ENCODE measurements at regions not wholly inside any gene's neighbourhood (a gene's known extent, or its start where the extent isn't known, plus 50 kb on each side); places are given as distances from the start of the nearest gene placed in this dataset.

DNA sequence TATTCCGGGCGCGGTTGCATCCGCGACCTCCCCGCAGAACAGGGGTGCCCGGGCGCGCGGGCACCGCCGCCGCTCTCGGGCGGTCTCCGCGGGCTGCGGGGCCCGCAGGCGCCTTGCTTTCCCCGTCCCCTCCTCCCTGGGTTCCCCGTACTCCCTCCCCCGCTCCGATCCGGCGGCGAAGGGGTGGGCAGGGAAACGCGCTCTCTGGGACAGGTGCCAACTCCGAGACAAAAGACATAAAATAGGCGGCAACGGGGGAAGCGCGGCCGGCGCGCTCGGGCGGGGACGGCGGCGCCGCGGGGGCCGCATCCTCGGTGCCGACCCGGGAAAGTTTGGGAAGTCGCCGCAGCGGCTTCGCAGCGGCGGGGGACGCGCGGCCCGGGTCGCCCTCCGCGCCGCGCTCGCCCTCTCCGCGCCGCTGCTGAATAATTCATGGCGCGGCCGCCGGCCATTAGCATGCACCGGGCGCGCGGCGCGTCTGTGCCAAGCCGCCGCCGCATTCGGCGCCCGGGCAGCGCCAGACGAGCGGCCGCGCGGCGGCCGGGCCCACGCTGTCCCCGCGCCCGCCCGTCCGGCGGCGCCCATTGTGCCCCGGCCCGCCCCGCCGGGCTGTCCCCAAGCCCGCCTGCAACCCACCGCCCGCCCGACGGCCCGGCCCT is 78.7 kb upstream of the PPARA start:
- H2AFZ ChIP-seq (ENCODE audit: low read depth, low read length) = no peak overlapping the region
- H3K4me2 ChIP-seq (ENCODE audit: low read length, poor library complexity, severe bottlenecking) = peak overlapping the region; percentile 66
- H3K4me1 ChIP-seq (ENCODE audit: control insufficient read depth, insufficient read depth, low read depth, low read length) = peaks cover 30% of the 10 kb centered on the region
- peak overlapping the region; percentile 32 for H4K91ac ChIP-seq (ENCODE audit: low read length)
- H3K4ac ChIP-seq (ENCODE audit: low read depth in 1 of 2, low read length in 2 of 2) = peak overlapping the region; percentile 43 to 44
- 3% methylated on average over 74 of the region's 109 CpGs for WGBS
- no peak overlapping the region for H3K14ac ChIP-seq (ENCODE audit: low read length in 2 of 2)
- H3K36me3 ChIP-seq (ENCODE audit: control insufficient read depth in 1 of 2, insufficient read depth in 2 of 2, low read depth in 1 of 2, low read length in 2 of 2) = peaks cover 25 to 39% of the 10 kb centered on the region in 2 experiments
- peak overlapping the region; percentile 80 for H2BK120ac ChIP-seq (ENCODE audit: low read depth, low read length)
- H2BK5ac ChIP-seq (ENCODE audit: low read depth, low read length, poor library complexity, severe bottlenecking) = peak overlapping the region; percentile 95
- H3K79me1 ChIP-seq (replicated peaks; ENCODE audit: low read length, poor library complexity, severe bottlenecking) = peaks cover 5% of the 10 kb centered on the region
- no peak overlapping the region for H2BK12ac ChIP-seq (ENCODE audit: low read length in 2 of 2)
- H3K23ac ChIP-seq (ENCODE audit: low read length in 2 of 2) = no peak overlapping the region
- no peak overlapping the region for H2AK5ac ChIP-seq (ENCODE audit: low read length, severe bottlenecking)
- peak overlapping the region; percentile 73 for H3K27ac ChIP-seq (ENCODE audit: low read length, poor library complexity, severe bottlenecking)
- H4K8ac ChIP-seq (ENCODE audit: low read length) = peak overlapping the region; percentile 65
- H3K9ac ChIP-seq (ENCODE audit: low read length) = peak overlapping the region; percentile 97
- H2BK15ac ChIP-seq (ENCODE audit: low read depth, poor library complexity, severe bottlenecking) = no peak overlapping the region
- DNase-seq = peak; percentile 78
- H3K18ac ChIP-seq (ENCODE audit: low read depth in 1 of 2, low read length in 2 of 2) = peak overlapping the region in 1 of 2 experiments; percentile 44
- peak overlapping the region; percentile 92 to 97 for H3K4me3 ChIP-seq (ENCODE audit: insufficient read depth in 1 of 2, low read depth in 1 of 2, low read length in 2 of 2)
- H3K9me3 ChIP-seq (ENCODE audit: control insufficient read depth, low read length) = no peaks in the 10 kb centered on the region
- H3K27me3 ChIP-seq (ENCODE audit: control insufficient read depth in 1 of 2, insufficient read depth in 1 of 2, low read length in 2 of 2) = no peaks in the 10 kb centered on the region

DNA sequence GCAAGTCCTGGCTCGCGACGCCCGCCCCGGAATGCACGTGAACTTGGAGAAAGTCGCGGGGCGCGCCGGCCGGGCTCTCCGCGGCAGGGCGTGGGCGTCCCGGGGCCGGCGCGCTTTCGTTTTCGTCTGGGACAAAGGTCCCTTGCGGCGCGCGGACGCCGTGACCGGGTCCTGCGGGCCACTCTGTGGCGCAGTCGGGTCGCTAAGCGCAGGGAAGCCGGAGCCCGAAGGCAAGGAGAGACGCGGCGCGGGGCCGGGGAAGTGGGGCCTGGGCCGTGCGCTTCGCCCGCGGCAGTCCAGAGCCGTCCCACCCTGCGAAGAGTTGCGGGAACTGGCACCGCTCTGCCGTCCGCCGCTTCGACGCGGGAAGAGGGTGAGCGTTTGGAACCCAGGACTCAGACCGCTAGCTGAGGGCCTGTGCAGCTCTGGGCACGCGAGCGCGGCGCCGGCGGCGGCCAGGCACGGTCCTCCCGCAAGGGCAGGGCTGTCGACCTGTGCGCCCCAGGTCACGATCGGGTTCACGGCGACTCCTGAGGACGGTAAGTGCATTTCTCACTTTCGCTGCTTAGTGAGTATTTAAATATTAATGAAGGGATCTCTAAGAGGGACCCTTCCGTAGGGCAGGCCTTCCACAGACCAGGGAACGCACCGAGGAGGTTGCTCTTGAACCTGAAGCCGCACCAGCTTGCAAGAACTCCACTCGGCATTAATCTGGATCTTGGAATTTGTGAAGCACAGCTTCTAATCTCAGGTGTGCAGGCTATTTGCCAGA is 78.0 kb upstream of the PPARA start:
- peak overlapping the region; percentile 97 for H3K9ac ChIP-seq (ENCODE audit: low read length)
- H3K23ac ChIP-seq (ENCODE audit: low read length in 2 of 2) = peak overlapping the region in 1 of 2 experiments; percentile 87
- peak overlapping the region; percentile 3 for H2AFZ ChIP-seq (ENCODE audit: low read depth, low read length)
- peak overlapping the region; percentile 29 for H2AK5ac ChIP-seq (ENCODE audit: low read length, severe bottlenecking)
- peak overlapping the region in 1 of 2 experiments; percentile 65 for H2BK12ac ChIP-seq (ENCODE audit: low read length in 2 of 2)
- H2BK5ac ChIP-seq (ENCODE audit: low read depth, low read length, poor library complexity, severe bottlenecking) = peak overlapping the region; percentile 95
- H4K8ac ChIP-seq (ENCODE audit: low read length) = peak overlapping the region; percentile 65
- H3K14ac ChIP-seq (ENCODE audit: low read length in 2 of 2) = peak overlapping the region in 1 of 2 experiments; percentile 96
- peak overlapping the region; percentile 28 to 44 for H3K18ac ChIP-seq (ENCODE audit: low read depth in 1 of 2, low read length in 2 of 2)
- peak overlapping the region; percentile 80 for H2BK120ac ChIP-seq (ENCODE audit: low read depth, low read length)
- peak overlapping the region; percentile 12 for H3K4me2 ChIP-seq (ENCODE audit: low read length, poor library complexity, severe bottlenecking)
- peaks cover 2% of the 10 kb centered on the region for H3K79me1 ChIP-seq (replicated peaks; ENCODE audit: low read length, poor library complexity, severe bottlenecking)
- peak; percentile 67 for DNase-seq
- H3K27ac ChIP-seq (ENCODE audit: low read length, poor library complexity, severe bottlenecking) = peak overlapping the region; percentile 72
- no peaks in the 10 kb centered on the region for H3K27me3 ChIP-seq (ENCODE audit: control insufficient read depth in 1 of 2, insufficient read depth in 1 of 2, low read length in 2 of 2)
- H3K4me1 ChIP-seq (ENCODE audit: control insufficient read depth, insufficient read depth, low read depth, low read length) = peaks cover 37% of the 10 kb centered on the region
- no peak overlapping the region for H2BK15ac ChIP-seq (ENCODE audit: low read depth, poor library complexity, severe bottlenecking)
- WGBS = 6% methylated on average over 79 of the region's 81 CpGs
- peak overlapping the region; percentile 44 to 77 for H3K4ac ChIP-seq (ENCODE audit: low read depth in 1 of 2, low read length in 2 of 2)
- H3K9me3 ChIP-seq (ENCODE audit: control insufficient read depth, low read length) = no peaks in the 10 kb centered on the region
- peak overlapping the region; percentile 79 for H4K91ac ChIP-seq (ENCODE audit: low read length)
- peak overlapping the region; percentile 92 to 97 for H3K4me3 ChIP-seq (ENCODE audit: insufficient read depth in 1 of 2, low read depth in 1 of 2, low read length in 2 of 2)
- H3K36me3 ChIP-seq (ENCODE audit: control insufficient read depth in 1 of 2, insufficient read depth in 2 of 2, low read depth in 1 of 2, low read length in 2 of 2) = peaks cover 31 to 44% of the 10 kb centered on the region in 2 experiments

DNA sequence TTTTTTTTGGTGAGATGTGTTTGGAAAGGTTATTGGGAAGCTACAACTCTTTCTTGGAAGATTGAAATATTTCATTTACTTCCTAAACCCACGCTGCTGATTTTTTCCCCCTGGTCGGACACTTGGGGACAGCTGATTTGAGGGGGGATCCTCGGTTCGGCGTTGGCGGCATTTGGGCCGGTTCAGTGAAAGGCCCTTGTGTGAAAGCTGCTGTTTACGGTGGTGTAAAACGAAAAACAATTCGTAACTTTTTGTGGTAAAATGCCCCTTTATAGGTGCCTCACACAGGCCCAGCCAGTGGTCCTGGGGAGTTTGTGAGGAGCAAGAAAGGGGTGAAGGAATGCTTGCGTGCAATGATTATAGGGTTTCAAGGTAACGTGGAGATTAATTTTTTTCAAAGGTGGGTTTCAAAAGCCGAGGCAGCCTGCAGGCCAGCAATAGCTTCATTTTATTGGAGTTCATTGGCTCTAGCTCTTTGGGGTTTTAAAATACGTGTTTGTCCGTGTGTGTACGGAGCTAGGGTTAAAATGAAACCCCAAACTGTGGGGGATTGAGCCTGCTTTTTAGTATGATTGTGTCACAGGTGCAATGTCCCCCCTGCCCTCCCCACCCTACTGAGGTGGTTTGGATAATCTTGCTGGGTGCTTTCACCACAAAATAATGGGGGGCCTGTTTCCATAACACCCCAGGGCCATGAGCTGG is 77.2 kb upstream of the PPARA start:
- H3K36me3 ChIP-seq (ENCODE audit: control insufficient read depth in 1 of 2, insufficient read depth in 2 of 2, low read depth in 1 of 2, low read length in 2 of 2) = peaks cover 32 to 46% of the 10 kb centered on the region in 2 experiments
- H3K18ac ChIP-seq (ENCODE audit: low read depth in 1 of 2, low read length in 2 of 2) = no peak overlapping the region
- H3K79me1 ChIP-seq (replicated peaks; ENCODE audit: low read length, poor library complexity, severe bottlenecking) = no peaks in the 10 kb centered on the region
- no peak overlapping the region for H3K4ac ChIP-seq (ENCODE audit: low read depth in 1 of 2, low read length in 2 of 2)
- no peaks in the 10 kb centered on the region for H3K27me3 ChIP-seq (ENCODE audit: control insufficient read depth in 1 of 2, insufficient read depth in 1 of 2, low read length in 2 of 2)
- H2AFZ ChIP-seq (ENCODE audit: low read depth, low read length) = no peak overlapping the region
- H3K4me2 ChIP-seq (ENCODE audit: low read length, poor library complexity, severe bottlenecking) = peak overlapping the region; percentile 59
- H3K9me3 ChIP-seq (ENCODE audit: control insufficient read depth, low read length) = no peaks in the 10 kb centered on the region
- peak overlapping the region; percentile 97 for H3K9ac ChIP-seq (ENCODE audit: low read length)
- no peak overlapping the region for H3K23ac ChIP-seq (ENCODE audit: low read length in 2 of 2)
- H4K8ac ChIP-seq (ENCODE audit: low read length) = no peak overlapping the region
- no peak overlapping the region for H2BK12ac ChIP-seq (ENCODE audit: low read length in 2 of 2)
- peak; percentile 7 for DNase-seq
- 94% methylated on average over 16 of the region's 16 CpGs for WGBS
- H2BK15ac ChIP-seq (ENCODE audit: low read depth, poor library complexity, severe bottlenecking) = no peak overlapping the region
- H2BK120ac ChIP-seq (ENCODE audit: low read depth, low read length) = no peak overlapping the region
- peak overlapping the region; percentile 68 for H3K27ac ChIP-seq (ENCODE audit: low read length, poor library complexity, severe bottlenecking)
- H3K4me1 ChIP-seq (ENCODE audit: control insufficient read depth, insufficient read depth, low read depth, low read length) = peaks cover 39% of the 10 kb centered on the region
- peak overlapping the region; percentile 76 for H2BK5ac ChIP-seq (ENCODE audit: low read depth, low read length, poor library complexity, severe bottlenecking)
- no peak overlapping the region for H4K91ac ChIP-seq (ENCODE audit: low read length)
- H2AK5ac ChIP-seq (ENCODE audit: low read length, severe bottlenecking) = no peak overlapping the region
- H3K4me3 ChIP-seq (ENCODE audit: insufficient read depth in 1 of 2, low read depth in 1 of 2, low read length in 2 of 2) = peak overlapping the region; percentile 65 to 92
- no peak overlapping the region for H3K14ac ChIP-seq (ENCODE audit: low read length in 2 of 2)
